IPS DF 4.7 (cell line): ENCODE measurements at regions not wholly inside any gene's neighbourhood (a gene's known extent, or its start where the extent isn't known, plus 50 kb on each side); places are given as distances from the start of the nearest gene placed in this dataset.
"Not testable (repeated sequence)": the region's sequence is repeated elsewhere in the genome, so short reads cannot be mapped to it uniquely, and the experiment has no call there.

Source experiments
- DNase-seq: peaks from one replicate; pipeline ENCODE4 v3.0.0-alpha.2; 2013; ENCODE audit warnings: low spot score; ENCODE audit errors: extremely low read depth

DNA sequence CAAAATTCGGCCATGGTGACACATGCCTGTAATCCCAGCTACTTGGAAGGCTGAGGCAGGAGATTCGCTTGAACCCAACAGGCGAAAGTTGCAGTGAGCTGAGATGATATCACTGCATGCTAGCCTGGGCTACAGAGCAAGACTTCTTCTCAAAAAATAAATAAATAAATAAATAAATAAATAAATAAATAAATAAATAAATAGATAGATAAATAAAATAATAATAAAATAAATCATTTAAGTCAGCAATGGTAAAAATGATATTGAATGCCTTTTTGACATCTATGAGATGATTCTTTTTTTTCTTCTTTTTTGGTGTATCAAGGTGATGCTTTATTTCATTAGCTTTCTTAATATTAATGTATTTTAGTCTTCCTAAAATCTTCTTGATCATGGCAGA, 221.7 kb upstream of the RXFP2 start:
- no peak for DNase-seq

- no peak for DNase-seq
Measured at GRCh38 chr13:31518645-31519044, 220.7 kb upstream of the RXFP2 start.

DNA sequence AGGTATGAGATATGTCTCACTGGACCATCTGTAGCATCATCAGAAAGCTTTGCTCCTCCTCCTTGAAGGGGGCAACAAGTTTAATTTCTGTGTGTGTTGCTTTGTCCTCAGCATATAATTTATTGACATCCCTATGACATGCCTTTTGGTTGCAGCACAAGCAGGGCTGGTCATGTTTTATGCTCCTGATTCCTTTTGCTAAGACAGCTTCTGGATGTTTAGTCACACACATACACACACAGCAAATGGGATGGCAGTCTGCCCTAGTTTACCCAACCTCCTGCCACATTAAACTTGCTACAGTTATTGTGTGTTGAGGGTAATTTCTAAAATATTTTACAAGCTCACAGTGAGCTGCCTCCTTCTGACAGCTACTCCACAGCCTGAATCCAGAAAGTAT, 217.9 kb upstream of the RXFP2 start:
- DNase-seq: no peak

DNA sequence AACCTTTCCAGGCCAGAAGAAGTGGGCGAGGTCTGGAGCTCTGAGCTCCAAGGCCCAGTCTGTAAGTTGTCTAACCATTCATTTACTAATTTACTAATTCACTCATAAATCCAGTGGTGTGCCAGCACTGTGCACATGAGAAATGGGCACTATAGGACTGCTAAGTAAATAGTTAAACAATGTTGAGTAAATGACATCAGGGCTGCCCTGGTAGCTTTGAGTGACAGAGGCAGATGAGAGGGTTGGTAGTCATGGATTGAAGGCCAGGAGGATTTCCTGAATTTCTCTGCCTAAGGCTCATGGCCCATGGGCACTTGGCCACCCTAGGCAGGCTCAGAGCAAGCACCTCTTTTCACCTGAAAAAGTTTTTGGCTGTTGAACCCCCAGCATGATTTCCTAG, 216.9 kb upstream of the RXFP2 start:
- no peak for DNase-seq

DNA sequence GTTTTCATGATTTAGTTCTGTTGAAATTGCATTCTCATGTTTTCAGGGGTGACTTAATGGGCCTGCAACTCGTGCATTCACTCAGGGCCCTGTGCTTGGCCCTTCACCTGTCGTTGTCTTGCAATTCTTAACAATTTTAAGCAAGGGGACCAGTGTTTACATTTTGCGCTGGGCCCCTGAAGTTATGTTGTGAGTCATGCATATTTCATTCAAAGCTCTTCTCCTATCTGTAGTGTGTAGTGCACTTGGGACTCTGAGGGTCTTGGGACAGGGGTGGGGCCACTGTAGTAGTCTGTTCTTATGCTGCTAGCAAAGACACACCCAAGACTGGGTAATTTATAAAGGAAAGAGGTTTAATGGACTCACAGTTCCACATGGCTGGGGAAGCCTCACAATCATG, 211.2 kb upstream of the RXFP2 start:
- no peak for DNase-seq

DNA sequence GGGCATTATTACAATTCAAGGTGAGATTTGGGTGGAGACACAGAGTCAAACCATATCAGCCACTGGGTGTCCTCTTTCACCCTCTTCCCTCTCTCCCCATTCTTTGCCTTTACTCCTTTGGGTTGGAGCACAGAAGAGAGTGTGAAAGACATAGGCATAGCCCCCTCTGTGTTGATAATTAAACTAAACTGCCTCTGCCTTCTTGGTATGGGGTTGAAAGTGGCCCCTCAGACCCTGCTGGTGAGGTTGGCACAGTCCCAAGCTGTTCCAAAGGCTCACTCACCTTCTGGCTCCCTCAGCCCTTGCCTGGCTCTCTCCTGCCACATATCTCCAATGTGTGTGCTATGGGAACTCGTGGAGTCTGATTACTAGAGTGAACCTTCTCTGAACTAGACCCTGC, 210.6 kb upstream of the RXFP2 start:
- DNase-seq: no peak

DNA sequence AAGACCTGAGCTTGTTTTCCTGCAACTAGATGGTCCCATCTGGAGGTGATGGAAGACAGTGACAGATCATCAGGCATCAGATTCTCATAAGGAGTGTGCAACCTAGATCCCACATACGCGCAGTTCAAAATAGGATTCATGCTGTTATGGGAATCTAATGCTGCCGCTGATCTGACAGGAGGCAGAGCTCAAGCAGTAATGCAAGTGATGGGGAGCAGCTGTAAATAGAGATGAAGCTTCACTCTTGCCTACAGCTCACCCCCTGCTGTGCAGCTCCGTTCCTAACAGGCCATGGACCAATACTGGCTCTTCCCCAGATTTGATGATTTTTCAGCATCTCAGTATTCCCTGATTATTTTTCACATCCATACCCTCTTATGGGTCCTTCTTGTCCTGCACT, 208.4 kb upstream of the RXFP2 start:
- DNase-seq: no peak

- DNase-seq: no peak
Measured at GRCh38 chr13:31537052-31537451, 202.3 kb upstream of the RXFP2 start.

DNA sequence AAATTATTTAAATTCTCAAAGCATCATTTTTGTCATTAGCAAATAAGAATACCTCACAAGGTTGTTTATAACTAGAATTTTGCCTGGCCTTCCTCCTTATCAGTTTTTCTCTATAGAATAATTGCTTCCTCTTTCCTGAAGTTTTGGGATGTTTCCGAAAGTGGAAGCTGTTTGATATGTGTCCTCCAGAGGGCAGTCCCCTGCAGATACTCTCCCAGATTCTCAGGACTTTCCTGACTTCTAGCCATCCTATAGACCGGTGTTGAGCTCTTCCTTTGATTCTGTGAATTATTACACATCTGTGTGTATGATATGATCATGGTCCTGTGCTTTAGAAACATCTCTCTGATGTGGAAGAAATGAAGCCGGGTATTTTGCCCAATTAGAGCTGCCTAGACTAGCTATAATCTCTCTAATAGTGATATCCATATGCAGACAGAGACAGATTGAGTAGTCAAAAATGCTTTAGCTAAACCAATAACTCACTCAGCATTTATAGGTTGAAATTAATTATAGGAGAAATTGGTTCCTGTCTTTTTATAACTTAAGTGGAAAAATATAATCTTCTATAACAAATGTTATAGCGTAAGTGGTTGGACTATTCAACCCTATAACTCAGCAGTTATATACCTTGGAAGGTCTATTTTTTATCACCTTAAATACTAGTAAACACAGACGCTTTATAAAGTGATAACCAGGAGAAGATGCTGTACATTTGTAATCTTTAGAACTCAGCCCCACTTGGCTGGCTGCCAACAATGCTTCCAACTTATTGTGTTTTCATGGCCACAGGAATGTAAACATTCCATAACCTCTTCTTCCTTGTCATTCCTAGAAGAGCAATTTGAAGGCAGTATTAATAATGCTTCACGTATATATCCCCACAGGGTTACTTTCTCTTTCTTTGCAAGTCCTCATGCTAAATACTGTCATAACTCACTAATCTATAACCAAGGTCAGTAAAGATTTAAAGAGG, 201.0 kb upstream of the RXFP2 start:
- no peak for DNase-seq

DNA sequence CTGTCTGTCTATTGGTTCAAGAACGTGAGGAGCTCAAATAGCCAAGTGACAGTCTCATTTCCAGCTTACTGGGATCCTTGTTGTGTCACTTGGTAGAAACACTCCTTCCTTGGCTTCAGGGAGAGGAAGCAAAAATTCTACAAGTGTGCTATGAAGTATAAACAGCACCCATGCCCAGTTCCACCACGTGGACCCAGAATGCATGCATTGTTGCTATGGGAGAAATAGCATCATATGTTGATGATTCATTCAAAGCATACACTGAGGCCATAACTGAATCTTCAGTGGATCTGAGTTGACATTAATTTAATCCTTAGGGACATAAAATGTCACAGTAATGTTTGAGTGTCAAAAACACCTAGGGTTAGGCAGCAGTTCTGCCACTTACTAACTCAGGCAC, 199.0 kb upstream of the RXFP2 start:
- no peak for DNase-seq

DNA sequence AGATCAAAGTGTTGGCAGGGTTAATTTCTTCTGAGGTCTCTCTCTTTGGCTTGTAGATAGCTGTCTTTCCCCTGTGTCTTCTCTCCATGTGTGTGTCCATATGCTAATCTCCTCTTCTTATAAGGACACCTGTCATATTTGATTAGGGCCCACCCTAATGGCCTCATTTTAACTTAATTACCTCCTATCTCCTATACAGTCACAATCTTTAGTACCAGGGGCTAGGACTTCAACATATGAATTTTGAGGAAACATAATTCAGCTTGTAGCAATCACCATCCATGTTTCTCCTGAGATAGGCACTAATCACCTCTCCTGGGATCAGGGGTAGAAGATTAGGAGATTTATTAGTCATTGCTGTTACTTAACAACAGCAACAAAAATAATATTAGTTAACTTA, 196.1 kb upstream of the RXFP2 start:
- no peak for DNase-seq

- no peak for DNase-seq
Measured at GRCh38 chr13:31545616-31546015, 193.7 kb upstream of the RXFP2 start.

GRCh38 chr13:31556376-31556775, 182.9 kb upstream of the RXFP2 start:
- no peak for DNase-seq

- not testable (repeated sequence) for DNase-seq
Measured at GRCh38 chr13:31584221-31584620, 155.1 kb upstream of the RXFP2 start.

DNA sequence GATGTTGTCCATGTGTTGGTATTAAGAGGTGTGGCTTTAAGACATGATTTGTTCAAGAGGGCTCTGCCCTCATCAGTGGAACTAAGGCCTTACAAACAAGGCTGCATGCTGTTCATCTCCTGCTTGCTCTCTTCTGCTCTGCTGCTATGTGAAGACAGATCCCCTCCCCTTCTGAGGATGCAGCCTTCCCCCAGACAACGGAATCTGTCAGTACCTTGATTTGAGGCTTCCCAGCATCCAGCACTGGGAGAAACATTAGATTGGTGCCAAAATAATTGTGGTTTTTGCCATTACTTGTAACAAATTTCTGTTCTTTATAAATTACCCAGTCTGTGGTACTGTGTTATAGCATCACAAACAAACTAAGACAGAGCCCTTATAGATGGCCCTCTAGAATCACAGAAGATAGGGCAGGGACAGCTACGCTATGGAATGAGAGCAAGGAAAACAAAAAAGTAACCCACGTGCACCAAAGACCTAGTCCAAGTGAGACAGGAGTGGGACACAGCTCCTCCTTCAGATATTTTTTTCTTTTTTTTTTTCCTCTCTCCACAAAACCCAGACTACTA, 151.5 kb upstream of the RXFP2 start:
- DNase-seq: no peak

GRCh38 chr13:31588316-31588715, 151.0 kb upstream of the RXFP2 start:
- DNase-seq: no peak

- DNase-seq: no peak
Measured at GRCh38 chr13:31588893-31589292, 150.4 kb upstream of the RXFP2 start.

GRCh38 chr13:31591642-31592233, 147.6 kb upstream of the RXFP2 start:
- DNase-seq: no peak

DNA sequence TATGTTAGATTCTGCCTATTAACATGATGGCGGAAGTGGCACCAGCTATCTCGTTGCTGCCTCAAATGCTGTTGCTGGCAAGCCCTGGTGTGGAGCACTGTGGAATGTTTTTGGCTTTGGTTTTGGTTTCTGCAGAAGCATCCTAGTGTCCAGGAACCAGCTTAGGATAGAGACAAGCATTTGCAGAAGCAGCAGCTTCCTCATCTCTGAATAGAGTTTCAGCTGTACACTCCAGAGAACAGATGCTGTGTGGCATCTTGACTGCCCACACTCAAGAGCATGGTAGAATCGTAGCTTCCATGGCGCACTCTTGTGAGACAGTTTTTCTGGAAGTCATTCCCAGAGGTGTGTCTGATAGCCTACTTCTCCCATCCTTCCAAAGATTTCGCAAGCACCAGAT, 145.3 kb upstream of the RXFP2 start:
- no peak for DNase-seq

DNA sequence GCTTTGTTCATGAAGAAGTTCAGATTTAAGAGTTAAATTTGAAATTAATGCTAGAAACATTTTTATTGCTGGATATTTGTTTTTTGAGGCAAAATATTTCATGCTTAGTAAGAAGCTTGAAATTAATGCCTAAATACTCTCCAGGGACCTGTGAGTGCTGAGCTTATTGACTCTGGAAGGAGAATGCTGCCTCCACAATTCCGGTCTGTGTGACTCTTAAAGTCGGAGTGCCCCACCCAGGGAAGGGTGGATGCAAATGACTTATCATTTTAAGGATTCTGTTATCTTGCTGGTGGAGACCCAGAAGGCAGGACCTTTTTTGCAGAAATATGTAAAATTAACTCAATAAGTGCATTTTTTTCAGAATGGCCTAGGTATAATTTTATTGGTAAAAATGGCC, 143.8 kb upstream of the RXFP2 start:
- DNase-seq: no peak

GRCh38 chr13:31598990-31599389, 140.3 kb upstream of the RXFP2 start:
- no peak for DNase-seq

DNA sequence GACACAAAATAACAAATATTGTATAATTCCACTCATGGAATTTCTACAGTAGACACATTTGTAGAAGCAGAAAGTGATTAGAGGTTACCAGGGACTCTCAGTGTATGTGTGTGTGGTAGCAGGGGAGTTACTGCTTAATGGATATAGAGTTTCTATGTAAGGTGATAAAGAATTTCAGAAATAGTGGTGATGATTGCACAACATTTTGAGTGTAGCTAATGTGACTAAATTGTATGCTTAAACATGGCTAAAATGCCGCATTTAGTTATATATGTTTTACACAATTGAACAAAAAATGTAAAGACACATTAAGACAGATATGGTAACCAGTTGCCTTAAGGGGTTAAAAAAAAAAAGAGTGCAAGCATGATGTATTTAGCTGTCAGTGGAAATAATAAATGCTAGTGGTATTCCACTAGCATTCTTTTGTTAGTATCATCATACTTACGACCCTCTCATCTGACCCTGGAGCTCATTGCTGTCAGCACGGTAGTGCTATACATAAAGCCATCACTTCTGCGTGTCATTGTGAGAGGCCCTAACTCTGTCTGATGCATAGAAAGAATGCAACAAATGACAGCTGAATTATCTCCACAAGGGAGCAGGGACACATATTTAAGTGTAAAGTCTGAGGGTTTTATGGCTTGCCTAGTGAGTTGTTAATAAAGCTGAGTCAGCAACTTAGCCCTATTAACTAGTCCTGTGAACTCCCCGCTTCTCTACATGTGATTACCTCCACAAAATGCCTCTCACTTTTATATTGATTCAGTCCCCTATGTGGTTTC, 134.1 kb upstream of the RXFP2 start:
- DNase-seq: no peak
